ENCODE measurements at regions not wholly inside any gene's neighbourhood (a gene's known extent, or its start where the extent isn't known, plus 50 kb on each side); places are given as distances from the start of the nearest gene placed in this dataset.

GRCh38 chr3:168624892-168625448 lies 529.2 kb upstream of the GOLIM4 start:
- DNase-seq: no peak

GRCh38 chr3:168624195-168624594 lies 528.5 kb upstream of the GOLIM4 start:
- DNase-seq: no peak

GRCh38 chr3:168622795-168623194 lies 527.1 kb upstream of the GOLIM4 start:
- DNase-seq: no peak

GRCh38 chr3:168620854-168621253 lies 525.1 kb upstream of the GOLIM4 start:
- DNase-seq: no peak

GRCh38 chr3:168618827-168619470 lies 523.2 kb upstream of the GOLIM4 start:
- DNase-seq: no peak

- DNase-seq: no peak
Measured at GRCh38 chr3:168617658-168618057, 521.9 kb upstream of the GOLIM4 start.

GRCh38 chr3:168616915-168617314 lies 521.2 kb upstream of the GOLIM4 start:
- no peak for DNase-seq

- DNase-seq: no peak
Measured at GRCh38 chr3:168615493-168616020, 519.8 kb upstream of the GOLIM4 start.

GRCh38 chr3:168613151-168613550 lies 517.4 kb upstream of the GOLIM4 start:
- DNase-seq: no peak

- no peak for DNase-seq
Measured at GRCh38 chr3:168612671-168613070, 516.9 kb upstream of the GOLIM4 start.

- no peak for DNase-seq
Measured at GRCh38 chr3:168611826-168612225, 516.1 kb upstream of the GOLIM4 start.

GRCh38 chr3:168608926-168609325 lies 513.2 kb upstream of the GOLIM4 start:
- DNase-seq: no peak

- no peak for DNase-seq
Measured at GRCh38 chr3:168604767-168605166, 509.0 kb upstream of the GOLIM4 start.

GRCh38 chr3:168598250-168598649 lies 502.5 kb upstream of the GOLIM4 start:
- DNase-seq: no peak

- no peak for DNase-seq
Measured at GRCh38 chr3:168596175-168596823, 500.6 kb upstream of the GOLIM4 start.

GRCh38 chr3:168591587-168591986 lies 495.9 kb upstream of the GOLIM4 start:
- DNase-seq: no peak

- no peak for DNase-seq
Measured at GRCh38 chr3:168589376-168589775, 493.7 kb upstream of the GOLIM4 start.

- no peak for DNase-seq
Measured at GRCh38 chr3:168585544-168585943, 489.8 kb upstream of the GOLIM4 start.

GRCh38 chr3:168583977-168584376 lies 488.3 kb upstream of the GOLIM4 start:
- DNase-seq: no peak

GRCh38 chr3:168582503-168582902 lies 486.8 kb upstream of the GOLIM4 start:
- no peak for DNase-seq

- no peak for DNase-seq
Measured at GRCh38 chr3:168581771-168582225, 486.1 kb upstream of the GOLIM4 start.

- no peak for DNase-seq
Measured at GRCh38 chr3:168579010-168579409, 483.3 kb upstream of the GOLIM4 start.

GRCh38 chr3:168575750-168576149 lies 480.0 kb upstream of the GOLIM4 start:
- no peak for DNase-seq

GRCh38 chr3:168574455-168575158 lies 478.9 kb upstream of the GOLIM4 start:
- no peak for DNase-seq
